GM12878 (cell line): ENCODE measurements at regions not wholly inside any gene's neighbourhood (a gene's known extent, or its start where the extent isn't known, plus 50 kb on each side); places are given as distances from the start of the nearest gene placed in this dataset.

ENCODE experiments used
- ATAC-seq: fragments of 200-7000 bp; cut with Tn5 transposase; 3 replicates; pipeline ENCODE4 v1.9.1; 2020; ENCODE audit warnings: mild to moderate bottlenecking, moderate library complexity
- BruUV-seq: library from RNA; stranded (reverse); fragments of 400-500 nt; replicated peaks from 2 replicates; lab custom pipeline; 2021; lab: Mats Ljungman, UMichigan
- CTCF ChIA-PET: fragments of 300-600 bp; sonication (Branson Sonifier 250); formaldehyde crosslinking; extraction: SDS; loops from one replicate; lab custom pipeline; 2021; ENCODE audit warnings: inconsistent platforms; lab: Yijun Ruan, JAX
- POLR2A ChIA-PET: fragments of 350-600 bp; formaldehyde crosslinking; extraction: SDS; loops from one replicate; lab custom pipeline; 2021; ENCODE audit warnings: inconsistent platforms; lab: Charles Lee
- RAD21 ChIA-PET: fragments of 300-600 bp; sonication (Branson Sonifier 250); formaldehyde crosslinking; loops from one replicate; lab custom pipeline; 2023; ENCODE audit warnings: antibody characterized with exemption; ENCODE audit not compliant: unreplicated experiment; lab: Charles Lee
- SMC1A ChIA-PET: fragments of 300-600 bp; sonication (Branson Sonifier 250); formaldehyde crosslinking; loops from one replicate; lab custom pipeline; 2023; ENCODE audit not compliant: unreplicated experiment, uncharacterized antibody; lab: Charles Lee
- DNase-seq: peaks from one replicate; pipeline ENCODE4 v3.0.0-alpha.2; 2011; ENCODE audit warnings: low read depth, low spot score
- FAIRE-seq: peaks from 3 replicates; lab custom pipeline; 2011; peaks lifted over from hg19 to GRCh38; lab: Jason Lieb, UNC
- H2AFZ ChIP-seq: 2 replicates; pipeline ENCODE4 v1.6.0; 2011; ENCODE audit warnings: low read depth, low read length, control low read depth; ENCODE audit not compliant: control insufficient read depth
- H3K27ac ChIP-seq: 2 replicates; pipeline ENCODE4 v1.5.1; 2011; ENCODE audit warnings: control low read depth; ENCODE audit not compliant: control insufficient read depth, insufficient read depth
- H3K27me3 ChIP-seq, 2 experiments: replicated peaks in 1 of 2; 2 replicates each; pipeline versions ENCODE4 v1.6.0 to v1.6.1; 2011; ENCODE audit warnings: low read length in 1 of 2; ENCODE audit not compliant: control insufficient read depth in 2 of 2, insufficient read depth in 2 of 2
- H3K36me3 ChIP-seq, 2 experiments: 2 replicates each; pipeline ENCODE4 v1.5.1; 2011; ENCODE audit warnings: low read length in 1 of 2; ENCODE audit not compliant: control insufficient read depth in 2 of 2, insufficient read depth in 2 of 2
- H3K4me1 ChIP-seq: 2 replicates; pipeline ENCODE4 v1.6.1; 2011; ENCODE audit warnings: mild to moderate bottlenecking, low read length, moderate library complexity, mixed read lengths; ENCODE audit not compliant: control insufficient read depth, insufficient read depth
- H3K4me2 ChIP-seq: 2 replicates; pipeline ENCODE4 v1.6.0; 2011; ENCODE audit warnings: control low read depth; ENCODE audit not compliant: control insufficient read depth, insufficient read depth
- H3K4me3 ChIP-seq: fragments of 200-600 bp; sonication (generic); 2 replicates; pipeline ENCODE4 v1.5.1; 2016
- H3K79me2 ChIP-seq: 2 replicates; pipeline ENCODE4 v1.6.0; 2011; ENCODE audit warnings: low read length; ENCODE audit not compliant: control insufficient read depth, insufficient read depth
- H3K9ac ChIP-seq: 2 replicates; pipeline ENCODE4 v1.8.0; 2011; ENCODE audit warnings: low read length, control low read depth, mixed read lengths; ENCODE audit not compliant: control insufficient read depth, insufficient read depth
- H3K9me3 ChIP-seq: replicated peaks from 3 replicates; pipeline ENCODE4 v1.5.1; 2011; ENCODE audit warnings: mild to moderate bottlenecking, low read length; ENCODE audit not compliant: control insufficient read depth, insufficient read depth
- H4K20me1 ChIP-seq: 2 replicates; pipeline ENCODE4 v1.6.0; 2011; ENCODE audit not compliant: control insufficient read depth, insufficient read depth
- IRF3 ChIP-seq: fragments of 450-650 bp; IDR thresholded peaks from 2 replicates; pipeline ENCODE4 v1.6.1; 2014; ENCODE audit warnings: mild to moderate bottlenecking
- MTA3 ChIP-seq: IDR thresholded peaks from 2 replicates; pipeline ENCODE4 v1.6.1; 2012; ENCODE audit warnings: low read length, inconsistent platforms, borderline replicate concordance
- POLR2A ChIP-seq: IDR thresholded peaks from 2 replicates; pipeline ENCODE4 v1.6.1; 2011; ENCODE audit warnings: low read depth, mild to moderate bottlenecking, low read length
- RB1 ChIP-seq: fragments of 450-650 bp; formaldehyde crosslinking; IDR thresholded peaks from 2 replicates; pipeline ENCODE4 v1.6.1; 2017; ENCODE audit warnings: mild to moderate bottlenecking, borderline replicate concordance
- SKIL ChIP-seq: fragments of 450-650 bp; IDR thresholded peaks from 2 replicates; pipeline ENCODE4 v1.6.1; 2017; ENCODE audit warnings: mild to moderate bottlenecking, low read depth, inconsistent platforms; ENCODE audit not compliant: poor library complexity, severe bottlenecking
- YY1 ChIP-seq: IDR thresholded peaks from 2 replicates; pipeline ENCODE4 v1.6.1; 2011; ENCODE audit warnings: low read depth, mild to moderate bottlenecking, low read length
- ZNF592 ChIP-seq: fragments of 450-650 bp; IDR thresholded peaks from 2 replicates; pipeline ENCODE4 v1.6.1; 2017; ENCODE audit warnings: mild to moderate bottlenecking, moderate library complexity
- WGBS: methylation state at CpG from one replicate; pipeline ENCODE4 v1.1.6; 2016; ENCODE audit warnings: low lambda C conversion rate; ENCODE audit not compliant: insufficient replicate concordance, insufficient coverage; ENCODE audit errors: missing lambda C conversion rate; 5-methylcytosine and 5-hydroxymethylcytosine counted together
- in situ Hi-C: fragments of 300-500 bp; cut with MboI; formaldehyde crosslinking; loops from 9 replicates; pipeline ENCODE4 v1.14.3; 2018; ENCODE audit warnings: mixed read lengths
- intact Hi-C: fragments of 100-400 bp; cut with micrococcal nuclease; formaldehyde crosslinking; loops from one replicate; pipeline ENCODE4 v1.14.2; 2022; ENCODE audit not compliant: unreplicated experiment

- BruUV-seq, result no TSS peak
- DNase-seq, result no peak
- Histone ChIP-seq H3K4me2 (no peak overlapping the region), H4K20me1 (no peaks in the 10 kb centered on the region), H3K9me3 (no peaks in the 10 kb centered on the region), H2AFZ (no peak overlapping the region), H3K9ac (no peak overlapping the region), H3K4me3 (no peak overlapping the region), H3K36me3 (no peaks in the 10 kb centered on the region), H3K27me3 (no peaks in the 10 kb centered on the region), H3K4me1 (peaks cover 12% of the 10 kb centered on the region), H3K27ac (no peak overlapping the region), H3K79me2 (no peaks in the 10 kb centered on the region)
- FAIRE-seq, result no peak
- WGBS, result 50% methylated on average over 14 of the region's 14 CpGs
- ChIA-PET RAD21 (no interaction called here), SMC1A (no interaction called here), POLR2A (no interaction called here), CTCF (no interaction called here)
- intact Hi-C loops, result no loop called here
- in situ Hi-C loops, result no loop called here
- TF ChIP-seq IRF3 (no peak), MTA3 (no peak), POLR2A (no peak), SKIL (no peak), YY1 (no peak), RB1 (no peak), ZNF592 (no peak)
- TF ChIP-seq, all 136 proteins: peak for 0
- no peak for ATAC-seq
These were observed 88.5 kb downstream of the NPTX2 start for GRCh38 chr7:98705626-98706025.
